BJ (cell line): ENCODE measurements at regions not wholly inside any gene's neighbourhood (a gene's known extent, or its start where the extent isn't known, plus 50 kb on each side); places are given as distances from the start of the nearest gene placed in this dataset.

ENCODE experiments used
- CTCF ChIA-PET: fragments of 350-600 bp; formaldehyde crosslinking; extraction: SDS; loops from one replicate; lab custom pipeline; 2021; ENCODE audit warnings: antibody characterized with exemption, inconsistent platforms; lab: Yijun Ruan, JAX
- POLR2A ChIA-PET: fragments of 300-600 bp; sonication (Branson Sonifier 250); formaldehyde crosslinking; extraction: SDS; loops from one replicate; lab custom pipeline; 2021; ENCODE audit warnings: antibody characterized with exemption; lab: Charles Lee
- DNase-seq: peaks from one replicate; pipeline ENCODE4 v3.0.0-alpha.2; 2011; ENCODE audit warnings: low read depth
- H3K27me3 ChIP-seq: 2 replicates; pipeline ENCODE4 v1.6.0; 2011; ENCODE audit warnings: low read length; ENCODE audit not compliant: control insufficient read depth, insufficient read depth
- H3K36me3 ChIP-seq: 2 replicates; pipeline ENCODE4 v1.5.1; 2011; ENCODE audit warnings: low read length; ENCODE audit not compliant: control insufficient read depth, insufficient read depth
- H3K4me3 ChIP-seq: 2 replicates; pipeline ENCODE4 v1.5.1; 2011; ENCODE audit warnings: low read depth, mild to moderate bottlenecking, control low read depth, low read length
- TF ChIP-seq, protein P1 (sequence below): IDR thresholded peaks from 2 replicates; pipeline ENCODE4 v1.5.1; 2011; ENCODE audit warnings: low read depth, mild to moderate bottlenecking, control low read depth, inconsistent platforms, low read length, moderate library complexity; ENCODE audit not compliant: insufficient read depth

DNA sequence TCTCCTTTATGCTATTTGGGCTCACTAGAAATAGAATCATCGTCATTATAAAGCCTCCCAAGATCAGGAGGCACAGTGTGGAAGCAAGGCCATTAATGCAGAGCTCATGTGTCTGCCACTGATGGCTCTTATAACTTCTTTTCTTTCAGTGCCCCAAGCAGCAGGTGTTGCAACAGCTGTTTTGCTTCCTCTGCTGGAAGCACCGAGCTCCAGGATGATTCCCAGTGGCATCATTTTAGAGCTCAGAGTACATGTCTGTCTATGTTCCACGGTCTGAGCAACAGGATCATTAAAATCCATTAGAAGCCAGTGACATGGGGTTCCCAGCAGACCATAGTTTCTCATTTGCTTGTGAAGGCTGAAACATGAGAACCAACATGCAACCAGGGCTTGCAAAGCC lies 803.0 kb upstream of the FAT3 start:
- H3K4me3 ChIP-seq = no peak overlapping the region
- ChIA-PET POLR2A (no interaction called here), CTCF (interaction anchor here (0.6 kb wide), 1 partner anchor 185 kb away, joined by 4 read pairs; no protein-coding TSS in a partner anchor)
- TF ChIP-seq, protein P1, sequence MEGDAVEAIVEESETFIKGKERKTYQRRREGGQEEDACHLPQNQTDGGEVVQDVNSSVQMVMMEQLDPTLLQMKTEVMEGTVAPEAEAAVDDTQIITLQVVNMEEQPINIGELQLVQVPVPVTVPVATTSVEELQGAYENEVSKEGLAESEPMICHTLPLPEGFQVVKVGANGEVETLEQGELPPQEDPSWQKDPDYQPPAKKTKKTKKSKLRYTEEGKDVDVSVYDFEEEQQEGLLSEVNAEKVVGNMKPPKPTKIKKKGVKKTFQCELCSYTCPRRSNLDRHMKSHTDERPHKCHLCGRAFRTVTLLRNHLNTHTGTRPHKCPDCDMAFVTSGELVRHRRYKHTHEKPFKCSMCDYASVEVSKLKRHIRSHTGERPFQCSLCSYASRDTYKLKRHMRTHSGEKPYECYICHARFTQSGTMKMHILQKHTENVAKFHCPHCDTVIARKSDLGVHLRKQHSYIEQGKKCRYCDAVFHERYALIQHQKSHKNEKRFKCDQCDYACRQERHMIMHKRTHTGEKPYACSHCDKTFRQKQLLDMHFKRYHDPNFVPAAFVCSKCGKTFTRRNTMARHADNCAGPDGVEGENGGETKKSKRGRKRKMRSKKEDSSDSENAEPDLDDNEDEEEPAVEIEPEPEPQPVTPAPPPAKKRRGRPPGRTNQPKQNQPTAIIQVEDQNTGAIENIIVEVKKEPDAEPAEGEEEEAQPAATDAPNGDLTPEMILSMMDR = no peak
- H3K36me3 ChIP-seq = no peaks in the 10 kb centered on the region
- DNase-seq = no peak
- H3K27me3 ChIP-seq = no peaks in the 10 kb centered on the region

GRCh38 chr11:91407842-91408241 lies 816.8 kb upstream of the FAT3 start:
- Histone ChIP-seq H3K4me3 (no peak overlapping the region), H3K36me3 (no peaks in the 10 kb centered on the region), H3K27me3 (no peaks in the 10 kb centered on the region)
- DNase-seq = no peak
- POLR2A ChIA-PET = no interaction called here
- CTCF ChIA-PET = no interaction called here
- TF ChIP-seq, protein P1 = no peak

DNA sequence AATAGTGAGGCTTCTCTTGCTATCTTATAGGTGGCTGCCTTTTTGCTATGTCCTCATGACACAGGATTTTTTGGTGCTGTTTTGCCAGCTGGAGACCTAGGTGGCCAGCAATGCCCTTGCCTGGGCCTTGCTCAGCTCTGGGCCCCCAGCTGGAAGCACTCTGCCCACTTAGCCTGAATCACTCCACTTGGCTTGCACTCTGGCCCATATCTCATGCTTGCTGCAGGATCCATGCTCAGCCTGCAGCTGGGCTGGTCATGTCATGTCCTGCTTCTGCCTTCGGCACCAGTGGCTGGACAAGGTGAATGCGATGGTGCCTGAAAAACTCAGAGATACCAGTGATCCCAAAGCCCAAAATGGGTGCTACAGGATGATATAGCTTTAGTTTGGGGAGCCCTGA lies 818.6 kb upstream of the FAT3 start:
- no peaks in the 10 kb centered on the region for H3K27me3 ChIP-seq
- POLR2A ChIA-PET = no interaction called here
- DNase-seq = no peak
- no peak overlapping the region for H3K4me3 ChIP-seq
- TF ChIP-seq, protein P1 = no peak
- H3K36me3 ChIP-seq = no peaks in the 10 kb centered on the region
- CTCF ChIA-PET = interaction anchor here (0.7 kb wide), 1 partner anchor 751 kb away, joined by 3 read pairs; no protein-coding TSS in a partner anchor

GRCh38 chr11:91404344-91404743 lies 820.3 kb upstream of the FAT3 start:
- TF ChIP-seq, protein P1 = no peak
- Histone ChIP-seq H3K36me3 (no peaks in the 10 kb centered on the region), H3K4me3 (no peak overlapping the region), H3K27me3 (no peaks in the 10 kb centered on the region)
- POLR2A ChIA-PET = no interaction called here
- CTCF ChIA-PET = no interaction called here
- DNase-seq = no peak

GRCh38 chr11:91397134-91397468 lies 827.5 kb upstream of the FAT3 start:
- TF ChIP-seq, protein P1 = no peak
- POLR2A ChIA-PET = no interaction called here
- Histone ChIP-seq H3K27me3 (no peaks in the 10 kb centered on the region), H3K4me3 (no peak overlapping the region), H3K36me3 (no peaks in the 10 kb centered on the region)
- CTCF ChIA-PET = no interaction called here
- DNase-seq = no peak
